IgD-negative memory B cell (primary cell): ENCODE measurements at regions not wholly inside any gene's neighbourhood (a gene's known extent, or its start where the extent isn't known, plus 50 kb on each side); places are given as distances from the start of the nearest gene placed in this dataset.

Experiments
- H3K27ac Mint-ChIP-seq, 3 donors: one replicate each; pipeline ENCODE4 v1.8.0; 2020 to 2022; ENCODE audit warnings: mild to moderate bottlenecking in 3 of 3, mixed read lengths in 3 of 3, moderate library complexity in 1 of 3
- H3K27me3 Mint-ChIP-seq: one replicate; pipeline ENCODE4 v1.8.0; 2021; ENCODE audit warnings: mixed read lengths
- H3K36me3 Mint-ChIP-seq: one replicate; pipeline ENCODE4 v1.8.0; 2020; ENCODE audit warnings: mild to moderate bottlenecking, mixed read lengths
- H3K4me1 Mint-ChIP-seq, 3 donors: one replicate each; pipeline ENCODE4 v1.8.0; 2020 to 2022; ENCODE audit warnings: mixed read lengths in 3 of 3, mild to moderate bottlenecking in 1 of 3
- H3K4me3 Mint-ChIP-seq, 4 donors: one replicate each; pipeline ENCODE4 v1.8.0; 2020 to 2022; ENCODE audit warnings: mild to moderate bottlenecking in 4 of 4, mixed read lengths in 4 of 4, moderate library complexity in 3 of 4
- H3K9me3 Mint-ChIP-seq, 3 donors: one replicate each; pipeline ENCODE4 v1.8.0; 2020 to 2021; ENCODE audit warnings: mixed read lengths in 3 of 3, mild to moderate bottlenecking in 1 of 3

GRCh38 chr3:139095803-139096466 lies 51.2 kb upstream of the PRR23C start:
- Mint-ChIP-seq H3K4me3 (no peak overlapping the region), H3K4me1 (no peaks in the 10 kb centered on the region), H3K9me3 (peaks cover 5 to 10% (median 9%) of the 10 kb centered on the region in 3 donors), H3K36me3 (no peaks in the 10 kb centered on the region), H3K27ac (no peak overlapping the region), H3K27me3 (peaks cover 2% of the 10 kb centered on the region)

GRCh38 chr3:139096670-139097069 lies 52.0 kb upstream of the PRR23C start:
- Mint-ChIP-seq H3K27me3 (peaks cover 3% of the 10 kb centered on the region), H3K27ac (peak overlapping the region in 1 of 3 donors; percentile 17), H3K4me3 (no peak overlapping the region)

GRCh38 chr3:139098391-139098790 lies 53.7 kb upstream of the PRR23C start:
- no peaks in the 10 kb centered on the region for H3K4me1 Mint-ChIP-seq

More at GRCh38 chr3:139096670-139097069, 52.0 kb upstream of the PRR23C start:
- H3K9me3 Mint-ChIP-seq = peaks cover 5 to 10% (median 9%) of the 10 kb centered on the region in 3 donors
- no peaks in the 10 kb centered on the region for H3K36me3 Mint-ChIP-seq
- no peaks in the 10 kb centered on the region for H3K4me1 Mint-ChIP-seq

GRCh38 chr3:139099968-139100817 lies 55.5 kb upstream of the PRR23C start:
- no peak overlapping the region for H3K27ac Mint-ChIP-seq
- H3K4me3 Mint-ChIP-seq = peak overlapping the region in 1 of 4 donors; percentile 44
- H3K9me3 Mint-ChIP-seq = peaks cover 0 to 3% (median 2%) of the 10 kb centered on the region in 3 donors
- H3K4me1 Mint-ChIP-seq = no peaks in the 10 kb centered on the region
- peaks cover 3% of the 10 kb centered on the region for H3K27me3 Mint-ChIP-seq
- H3K36me3 Mint-ChIP-seq = no peaks in the 10 kb centered on the region

More at GRCh38 chr3:139098391-139098790, 53.7 kb upstream of the PRR23C start:
- Mint-ChIP-seq H3K4me3 (no peak overlapping the region), H3K27ac (no peak overlapping the region), H3K36me3 (no peaks in the 10 kb centered on the region), H3K27me3 (peaks cover 3% of the 10 kb centered on the region), H3K9me3 (peaks cover 0 to 5% (median 4%) of the 10 kb centered on the region in 3 donors)

GRCh38 chr3:139100821-139101220 lies 56.1 kb upstream of the PRR23C start:
- H3K4me3 Mint-ChIP-seq = no peak overlapping the region

GRCh38 chr3:139101396-139101795 lies 56.7 kb upstream of the PRR23C start:
- Mint-ChIP-seq H3K36me3 (no peaks in the 10 kb centered on the region), H3K27ac (no peak overlapping the region), H3K27me3 (peaks cover 3% of the 10 kb centered on the region), H3K4me3 (no peak overlapping the region), H3K4me1 (no peaks in the 10 kb centered on the region), H3K9me3 (peaks cover 0 to 3% (median 2%) of the 10 kb centered on the region in 3 donors)

More at GRCh38 chr3:139100821-139101220, 56.1 kb upstream of the PRR23C start:
- no peaks in the 10 kb centered on the region for H3K4me1 Mint-ChIP-seq
- no peak overlapping the region for H3K27ac Mint-ChIP-seq
- H3K36me3 Mint-ChIP-seq = no peaks in the 10 kb centered on the region
- H3K9me3 Mint-ChIP-seq = peaks cover 0 to 3% (median 2%) of the 10 kb centered on the region in 3 donors
- peaks cover 3% of the 10 kb centered on the region for H3K27me3 Mint-ChIP-seq

GRCh38 chr3:139103484-139103883 lies 58.8 kb upstream of the PRR23C start:
- H3K9me3 Mint-ChIP-seq = peaks cover 0 to 3% (median 0%) of the 10 kb centered on the region in 3 donors
- no peaks in the 10 kb centered on the region for H3K4me1 Mint-ChIP-seq
- peaks cover 3% of the 10 kb centered on the region for H3K27me3 Mint-ChIP-seq

GRCh38 chr3:139104062-139104461 lies 59.4 kb upstream of the PRR23C start:
- no peaks in the 10 kb centered on the region for H3K36me3 Mint-ChIP-seq
- H3K27ac Mint-ChIP-seq = no peak overlapping the region
- peaks cover 3% of the 10 kb centered on the region for H3K27me3 Mint-ChIP-seq

More at GRCh38 chr3:139103484-139103883, 58.8 kb upstream of the PRR23C start:
- no peak overlapping the region for H3K4me3 Mint-ChIP-seq
- H3K36me3 Mint-ChIP-seq = no peaks in the 10 kb centered on the region
- no peak overlapping the region for H3K27ac Mint-ChIP-seq

GRCh38 chr3:139105154-139105702 lies 60.5 kb upstream of the PRR23C start:
- Mint-ChIP-seq H3K27ac (no peak overlapping the region), H3K4me1 (peaks cover 0 to 2% (median 0%) of the 10 kb centered on the region in 3 donors), H3K27me3 (peaks cover 4% of the 10 kb centered on the region), H3K4me3 (no peak overlapping the region), H3K9me3 (no peaks in the 10 kb centered on the region), H3K36me3 (no peaks in the 10 kb centered on the region)

More at GRCh38 chr3:139104062-139104461, 59.4 kb upstream of the PRR23C start:
- no peaks in the 10 kb centered on the region for H3K9me3 Mint-ChIP-seq
- H3K4me1 Mint-ChIP-seq = no peaks in the 10 kb centered on the region
- H3K4me3 Mint-ChIP-seq = no peak overlapping the region

GRCh38 chr3:139106013-139106932 lies 61.6 kb upstream of the PRR23C start:
- H3K27me3 Mint-ChIP-seq = peaks cover 6% of the 10 kb centered on the region
- no peaks in the 10 kb centered on the region for H3K36me3 Mint-ChIP-seq
- no peak overlapping the region for H3K4me3 Mint-ChIP-seq
- no peak overlapping the region for H3K27ac Mint-ChIP-seq
- H3K4me1 Mint-ChIP-seq = peaks cover 0 to 3% (median 0%) of the 10 kb centered on the region in 3 donors
- no peaks in the 10 kb centered on the region for H3K9me3 Mint-ChIP-seq

GRCh38 chr3:139107424-139108252 lies 62.9 kb upstream of the PRR23C start:
- H3K27ac Mint-ChIP-seq = no peak overlapping the region
- H3K27me3 Mint-ChIP-seq = peaks cover 14% of the 10 kb centered on the region
- no peaks in the 10 kb centered on the region for H3K36me3 Mint-ChIP-seq

GRCh38 chr3:139108253-139108969 lies 63.7 kb upstream of the PRR23C start:
- no peaks in the 10 kb centered on the region for H3K9me3 Mint-ChIP-seq
- peaks cover 0 to 6% (median 0%) of the 10 kb centered on the region in 3 donors for H3K4me1 Mint-ChIP-seq
- H3K36me3 Mint-ChIP-seq = no peaks in the 10 kb centered on the region
- H3K4me3 Mint-ChIP-seq = no peak overlapping the region
- no peak overlapping the region for H3K27ac Mint-ChIP-seq
- H3K27me3 Mint-ChIP-seq = peaks cover 14% of the 10 kb centered on the region

More at GRCh38 chr3:139107424-139108252, 62.9 kb upstream of the PRR23C start:
- no peak overlapping the region for H3K4me3 Mint-ChIP-seq
- no peaks in the 10 kb centered on the region for H3K9me3 Mint-ChIP-seq
- peaks cover 0 to 6% (median 0%) of the 10 kb centered on the region in 3 donors for H3K4me1 Mint-ChIP-seq

- peaks cover 0 to 6% (median 0%) of the 10 kb centered on the region in 3 donors for H3K4me1 Mint-ChIP-seq
- H3K4me3 Mint-ChIP-seq = no peak overlapping the region
- H3K9me3 Mint-ChIP-seq = no peaks in the 10 kb centered on the region
- H3K27ac Mint-ChIP-seq = no peak overlapping the region
- H3K27me3 Mint-ChIP-seq = peaks cover 14% of the 10 kb centered on the region
- no peaks in the 10 kb centered on the region for H3K36me3 Mint-ChIP-seq
These were observed 64.6 kb upstream of the PRR23C start for GRCh38 chr3:139109271-139109670.
